ENCODE measurements at regions not wholly inside any gene's neighbourhood (a gene's known extent, or its start where the extent isn't known, plus 50 kb on each side); places are given as distances from the start of the nearest gene placed in this dataset.

- H3K27ac ChIP-seq, result no peak overlapping the region
- TF ChIP-seq CTCF (IDR thresholded peaks at IDR 0.05) (no peak), ZFX (IDR thresholded peaks at IDR 0.05; ENCODE audit: borderline replicate concordance) (no peak)
These were observed 265.0 kb upstream of the GADL1 start for GRCh38 chr3:31159331-31160039.

GRCh38 chr3:31161889-31162288 is 267.4 kb upstream of the GADL1 start:
- TF ChIP-seq ZFX (IDR thresholded peaks at IDR 0.05; ENCODE audit: borderline replicate concordance) (no peak), CTCF (IDR thresholded peaks at IDR 0.05) (no peak)
- no peak overlapping the region for H3K27ac ChIP-seq

- TF ChIP-seq CTCF (IDR thresholded peaks at IDR 0.05), result no peak
- no peak for TF ChIP-seq ZFX (IDR thresholded peaks at IDR 0.05; ENCODE audit: borderline replicate concordance)
- no peak overlapping the region for H3K27ac ChIP-seq
These were observed 269.9 kb upstream of the GADL1 start for GRCh38 chr3:31164381-31164780.

- no peak overlapping the region for H3K27ac ChIP-seq
- TF ChIP-seq CTCF (IDR thresholded peaks at IDR 0.05) (no peak), ZFX (IDR thresholded peaks at IDR 0.05; ENCODE audit: borderline replicate concordance) (no peak)
These were observed 271.0 kb upstream of the GADL1 start for GRCh38 chr3:31165399-31165860.

- H3K27ac ChIP-seq, result no peak overlapping the region
- TF ChIP-seq CTCF (IDR thresholded peaks at IDR 0.05), result no peak
- no peak for TF ChIP-seq ZFX (IDR thresholded peaks at IDR 0.05; ENCODE audit: borderline replicate concordance)
These were observed 271.9 kb upstream of the GADL1 start for GRCh38 chr3:31166249-31166885.

- TF ChIP-seq ZFX (IDR thresholded peaks at IDR 0.05; ENCODE audit: borderline replicate concordance) (no peak), CTCF (IDR thresholded peaks at IDR 0.05) (no peak)
- no peak overlapping the region for H3K27ac ChIP-seq
These were observed 273.2 kb upstream of the GADL1 start for GRCh38 chr3:31167666-31168065.
